Gastrocnemius medialis (tissue), 4 donors: ENCODE measurements at regions not wholly inside any gene's neighbourhood (a gene's known extent, or its start where the extent isn't known, plus 50 kb on each side); places are given as distances from the start of the nearest gene placed in this dataset.

ENCODE experiments used
- ATAC-seq, 2 donors: fragments of 150-250 bp; one replicate each; pipeline ENCODE4 v1.9.1; 2016
- DNase-seq, 2 donors: peaks; one replicate each; pipeline ENCODE4 v3.0.0-alpha.2; 2019
- H3K27ac ChIP-seq, 4 donors: fragments of 200-600 bp; sonication (generic); 1 replicate in 1 of 4; 2 replicates in 3 of 4; pipeline ENCODE4 v1.5.1; 2016 to 2018; ENCODE audit warnings: mild to moderate bottlenecking in 2 of 4, moderate library complexity in 1 of 4
- H3K27me3 ChIP-seq, 3 donors: fragments of 200-600 bp; sonication (generic) in 2 of 3; 1 replicate in 1 of 3; 2 replicates in 2 of 3; pipeline versions ENCODE4 v1.5.1 to v1.6.0; 2016 to 2019; ENCODE audit warnings: mild to moderate bottlenecking in 1 of 3, moderate library complexity in 1 of 3
- H3K36me3 ChIP-seq, 2 donors: fragments of 200-600 bp; sonication (generic) in 1 of 2; one replicate each; pipeline ENCODE4 v1.5.1; 2017 to 2018
- H3K4me1 ChIP-seq, 2 donors: fragments of 200-600 bp; sonication (generic) in 1 of 2; one replicate each; pipeline ENCODE4 v1.5.1; 2016 to 2017; ENCODE audit warnings: mild to moderate bottlenecking in 2 of 2
- H3K4me3 ChIP-seq, 4 donors: fragments of 200-600 bp; sonication (generic) in 3 of 4; 1 replicate in 1 of 4; 2 replicates in 3 of 4; pipeline ENCODE4 v1.5.1; 2016 to 2019; ENCODE audit warnings: mild to moderate bottlenecking in 2 of 4
- H3K9me3 ChIP-seq, 3 donors: fragments of 200-600 bp; sonication (generic) in 2 of 3; 1 replicate in 1 of 3; 2 replicates in 2 of 3; pipeline ENCODE4 v1.5.1; 2016 to 2019
- POLR2A ChIP-seq, 2 donors: fragments of 450-650 bp; IDR thresholded peaks; one replicate each; pipeline ENCODE4 v1.6.1; 2017; ENCODE audit warnings: antibody characterized with exemption in 2 of 2, mild to moderate bottlenecking in 2 of 2, moderate library complexity in 2 of 2
- in situ Hi-C, 4 donors: fragments of 200-750 bp; cut with MboI; loops; one replicate each; pipeline versions ENCODE4 v1.15.0 to v1.8.0; 2017; ENCODE audit warnings: low sequenced_read_pairs in 4 of 4
- intact Hi-C: fragments of 100-400 bp; cut with DNase I; formaldehyde crosslinking; loops from one replicate; pipeline ENCODE4 v1.15.1; 2023; ENCODE audit warnings: low total_unique reads
- TF ChIP-seq, protein P1 (sequence below), 5 experiments: fragments of 450-650 bp in 3 of 5; fragments of 200-600 bp in 2 of 5; sonication (generic) in 2 of 5; IDR thresholded peaks in 4 of 5; conservative IDR thresholded peaks in 1 of 5; 1 replicate in 4 of 5; 2 replicates in 1 of 5; pipeline ENCODE4 v1.5.1; 2016 to 2019; ENCODE audit warnings: antibody characterized with exemption in 5 of 5, mild to moderate bottlenecking in 3 of 5, moderate library complexity in 3 of 5

DNA sequence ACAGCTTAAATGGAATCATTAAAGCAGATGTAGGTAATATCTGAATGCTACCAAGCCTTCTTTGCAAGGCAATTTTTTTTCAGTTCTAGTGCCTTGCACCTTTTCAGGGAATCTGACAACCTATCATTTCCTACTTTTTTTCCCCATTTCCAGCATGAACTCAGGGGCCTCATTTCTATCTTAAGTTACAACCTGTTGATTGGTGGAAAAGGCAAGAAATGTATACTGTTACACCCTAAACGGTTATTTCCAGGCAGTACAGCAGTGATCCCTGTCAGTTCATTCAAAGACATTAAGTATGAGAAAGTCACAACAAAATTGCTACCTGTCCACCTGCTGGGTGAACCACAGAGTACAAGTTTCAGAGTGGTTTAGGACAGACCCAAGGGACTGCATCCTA lies 171.2 kb upstream of the PIK3C3 start:
- H3K4me1 ChIP-seq = no peaks in the 10 kb centered on the region
- H3K4me3 ChIP-seq = no peak overlapping the region
- intact Hi-C loops = no loop called here
- DNase-seq = no peak
- no peak for ATAC-seq
- H3K36me3 ChIP-seq = no peaks in the 10 kb centered on the region
- no peak overlapping the region for H3K27ac ChIP-seq
- no peaks in the 10 kb centered on the region for H3K27me3 ChIP-seq
- in situ Hi-C loops = loop anchor here in 1 of 4 donors (25.0 kb wide), 1 partner anchor 97 kb away; no protein-coding TSS in a partner anchor
- no peaks in the 10 kb centered on the region for H3K9me3 ChIP-seq
- TF ChIP-seq, protein P1, sequence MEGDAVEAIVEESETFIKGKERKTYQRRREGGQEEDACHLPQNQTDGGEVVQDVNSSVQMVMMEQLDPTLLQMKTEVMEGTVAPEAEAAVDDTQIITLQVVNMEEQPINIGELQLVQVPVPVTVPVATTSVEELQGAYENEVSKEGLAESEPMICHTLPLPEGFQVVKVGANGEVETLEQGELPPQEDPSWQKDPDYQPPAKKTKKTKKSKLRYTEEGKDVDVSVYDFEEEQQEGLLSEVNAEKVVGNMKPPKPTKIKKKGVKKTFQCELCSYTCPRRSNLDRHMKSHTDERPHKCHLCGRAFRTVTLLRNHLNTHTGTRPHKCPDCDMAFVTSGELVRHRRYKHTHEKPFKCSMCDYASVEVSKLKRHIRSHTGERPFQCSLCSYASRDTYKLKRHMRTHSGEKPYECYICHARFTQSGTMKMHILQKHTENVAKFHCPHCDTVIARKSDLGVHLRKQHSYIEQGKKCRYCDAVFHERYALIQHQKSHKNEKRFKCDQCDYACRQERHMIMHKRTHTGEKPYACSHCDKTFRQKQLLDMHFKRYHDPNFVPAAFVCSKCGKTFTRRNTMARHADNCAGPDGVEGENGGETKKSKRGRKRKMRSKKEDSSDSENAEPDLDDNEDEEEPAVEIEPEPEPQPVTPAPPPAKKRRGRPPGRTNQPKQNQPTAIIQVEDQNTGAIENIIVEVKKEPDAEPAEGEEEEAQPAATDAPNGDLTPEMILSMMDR (IDR thresholded peaks at IDR 0.05 in 4 of 5, conservative IDR thresholded peaks at IDR 0.05 in 1 of 5) = no peak
- no peak for TF ChIP-seq POLR2A (IDR thresholded peaks at IDR 0.05)

GRCh38 chr18:41783065-41783818 lies 171.8 kb upstream of the PIK3C3 start:
- no peaks in the 10 kb centered on the region for H3K9me3 ChIP-seq
- DNase-seq (no peak), ATAC-seq (no peak)
- H3K4me1 ChIP-seq = no peaks in the 10 kb centered on the region
- in situ Hi-C loops (loop anchor here in 1 of 4 donors (25.0 kb wide), 1 partner anchor 96 kb away; no protein-coding TSS in a partner anchor), intact Hi-C loops (no loop called here)
- H3K27me3 ChIP-seq = no peaks in the 10 kb centered on the region
- H3K27ac ChIP-seq = no peak overlapping the region
- H3K4me3 ChIP-seq = no peak overlapping the region
- TF ChIP-seq, protein P1 (IDR thresholded peaks at IDR 0.05 in 4 of 5, conservative IDR thresholded peaks at IDR 0.05 in 1 of 5) = no peak
- no peak for TF ChIP-seq POLR2A (IDR thresholded peaks at IDR 0.05)
- no peaks in the 10 kb centered on the region for H3K36me3 ChIP-seq

DNA sequence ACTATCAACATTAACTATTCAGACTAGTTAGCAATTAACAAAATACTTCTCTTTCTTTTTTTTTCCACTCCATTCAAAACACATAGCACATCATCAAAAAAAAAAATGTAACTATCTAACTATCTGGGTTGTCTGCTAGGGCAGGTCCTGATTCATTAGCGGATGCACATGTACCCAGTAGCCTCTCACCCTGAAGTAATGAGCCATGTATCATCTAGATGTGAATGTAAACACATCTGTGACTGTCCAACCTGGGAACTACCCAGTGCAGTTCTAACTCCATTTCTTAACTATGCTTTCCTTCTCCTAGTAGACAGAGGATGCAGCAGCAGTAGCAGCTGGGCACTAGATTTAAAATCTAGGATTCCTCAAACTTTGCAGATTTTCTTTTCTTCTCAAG lies 183.1 kb upstream of the PIK3C3 start:
- intact Hi-C loops = no loop called here
- H3K4me3 ChIP-seq = no peak overlapping the region

GRCh38 chr18:41769265-41769664 lies 185.8 kb upstream of the PIK3C3 start:
- Histone ChIP-seq H3K4me1 (no peaks in the 10 kb centered on the region), H3K9me3 (no peaks in the 10 kb centered on the region), H3K36me3 (no peaks in the 10 kb centered on the region), H3K4me3 (no peak overlapping the region), H3K27me3 (no peaks in the 10 kb centered on the region), H3K27ac (no peak overlapping the region)
- no peak for ATAC-seq
- DNase-seq = no peak
- in situ Hi-C loops (no loop called here), intact Hi-C loops (no loop called here)
- no peak for TF ChIP-seq POLR2A (IDR thresholded peaks at IDR 0.05)
- TF ChIP-seq, protein P1 (IDR thresholded peaks at IDR 0.05 in 4 of 5, conservative IDR thresholded peaks at IDR 0.05 in 1 of 5) = no peak

More for the DNA sequence above, 183.1 kb upstream of the PIK3C3 start:
- Histone ChIP-seq H3K9me3 (no peaks in the 10 kb centered on the region), H3K36me3 (no peaks in the 10 kb centered on the region), H3K4me1 (no peaks in the 10 kb centered on the region), H3K27me3 (no peaks in the 10 kb centered on the region), H3K27ac (no peak overlapping the region)
- TF ChIP-seq, protein P1 (IDR thresholded peaks at IDR 0.05 in 4 of 5, conservative IDR thresholded peaks at IDR 0.05 in 1 of 5) = no peak
- no peak for TF ChIP-seq POLR2A (IDR thresholded peaks at IDR 0.05)
- DNase-seq = no peak
- in situ Hi-C loops = no loop called here
- ATAC-seq = no peak
